ENCODE measurements at regions not wholly inside any gene's neighbourhood (a gene's known extent, or its start where the extent isn't known, plus 50 kb on each side); places are given as distances from the start of the nearest gene placed in this dataset.
A peak's percentile ranks its signal among the peaks of the same experiment; 100 is the strongest.

DNA sequence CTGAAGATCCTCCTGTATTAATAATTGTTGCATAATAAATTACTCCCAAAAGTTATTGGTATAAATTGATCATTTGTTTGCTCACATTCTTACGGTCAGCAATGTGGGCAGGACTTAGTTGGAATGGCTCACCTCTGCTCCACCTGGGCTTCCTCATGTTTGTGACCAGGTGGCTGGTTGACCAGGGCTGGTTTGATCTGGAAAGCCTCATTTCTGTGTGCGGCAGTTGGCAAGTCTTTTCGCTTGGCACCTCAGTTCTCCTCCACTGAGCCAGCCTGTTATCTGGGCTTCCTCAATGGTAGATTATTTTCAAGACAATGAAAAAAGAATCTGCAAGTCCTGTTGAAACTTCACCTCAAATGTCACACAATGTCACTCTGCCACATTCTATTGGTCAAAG, 301.1 kb downstream of the TBL1XR1 start:
- no peak for DNase-seq
- H3K36me3 ChIP-seq (ENCODE audit: control insufficient read depth, insufficient read depth, low read length): no peaks in the 10 kb centered on the region
- no peak overlapping the region for H3K4me3 ChIP-seq (ENCODE audit: insufficient read depth, low read depth, low read length, poor library complexity, severe bottlenecking)
- no peaks in the 10 kb centered on the region for H3K9me3 ChIP-seq (ENCODE audit: control insufficient read depth, low read length)
- H3K27ac ChIP-seq (ENCODE audit: insufficient read depth, low read length, poor library complexity, severe bottlenecking): no peak overlapping the region
- H3K27me3 ChIP-seq (replicated peaks; ENCODE audit: control insufficient read depth, insufficient read depth, low read length, poor library complexity, severe bottlenecking): no peaks in the 10 kb centered on the region
- H3K4me1 ChIP-seq (ENCODE audit: control insufficient read depth, insufficient read depth, low read length, poor library complexity, severe bottlenecking): no peaks in the 10 kb centered on the region

GRCh38 chr3:176879710-176880109, 317.6 kb downstream of the TBL1XR1 start:
- H3K27ac ChIP-seq (ENCODE audit: insufficient read depth, low read length, poor library complexity, severe bottlenecking): no peak overlapping the region
- H3K9me3 ChIP-seq (ENCODE audit: control insufficient read depth, low read length): no peaks in the 10 kb centered on the region
- no peaks in the 10 kb centered on the region for H3K36me3 ChIP-seq (ENCODE audit: control insufficient read depth, insufficient read depth, low read length)
- H3K4me1 ChIP-seq (ENCODE audit: control insufficient read depth, insufficient read depth, low read length, poor library complexity, severe bottlenecking): no peaks in the 10 kb centered on the region
- no peak for DNase-seq
- no peak overlapping the region for H3K4me3 ChIP-seq (ENCODE audit: insufficient read depth, low read depth, low read length, poor library complexity, severe bottlenecking)
- H3K27me3 ChIP-seq (replicated peaks; ENCODE audit: control insufficient read depth, insufficient read depth, low read length, poor library complexity, severe bottlenecking): no peaks in the 10 kb centered on the region

DNA sequence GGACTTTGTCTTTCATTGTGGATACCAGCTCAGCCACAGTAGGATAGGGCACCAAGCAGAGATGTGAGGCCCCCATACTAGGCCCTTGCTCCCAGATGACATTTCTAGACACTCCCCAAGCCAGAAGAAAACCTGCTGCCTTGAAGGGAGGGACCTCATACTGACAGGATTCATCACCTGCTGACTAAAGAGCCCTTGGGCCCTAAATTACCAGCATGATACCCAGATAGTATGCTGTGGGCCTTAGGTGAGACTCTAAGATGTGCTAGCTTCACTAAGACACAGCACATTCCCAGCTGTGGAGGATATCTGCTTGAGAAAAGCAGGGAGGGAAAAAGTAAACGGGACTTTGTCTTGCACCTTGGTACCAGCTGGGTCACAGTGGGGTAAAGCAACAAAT, 324.0 kb downstream of the TBL1XR1 start:
- no peaks in the 10 kb centered on the region for H3K4me1 ChIP-seq (ENCODE audit: control insufficient read depth, insufficient read depth, low read length, poor library complexity, severe bottlenecking)
- H3K4me3 ChIP-seq (ENCODE audit: insufficient read depth, low read depth, low read length, poor library complexity, severe bottlenecking): no peak overlapping the region
- no peaks in the 10 kb centered on the region for H3K9me3 ChIP-seq (ENCODE audit: control insufficient read depth, low read length)
- H3K36me3 ChIP-seq (ENCODE audit: control insufficient read depth, insufficient read depth, low read length): no peaks in the 10 kb centered on the region
- no peaks in the 10 kb centered on the region for H3K27me3 ChIP-seq (replicated peaks; ENCODE audit: control insufficient read depth, insufficient read depth, low read length, poor library complexity, severe bottlenecking)
- no peak overlapping the region for H3K27ac ChIP-seq (ENCODE audit: insufficient read depth, low read length, poor library complexity, severe bottlenecking)
- no peak for DNase-seq

GRCh38 chr3:176872771-176873209, 324.5 kb downstream of the TBL1XR1 start:
- no peaks in the 10 kb centered on the region for H3K4me1 ChIP-seq (ENCODE audit: control insufficient read depth, insufficient read depth, low read length, poor library complexity, severe bottlenecking)
- no peaks in the 10 kb centered on the region for H3K9me3 ChIP-seq (ENCODE audit: control insufficient read depth, low read length)
- DNase-seq: peak; percentile 4 to 30 (median 13)
- no peaks in the 10 kb centered on the region for H3K27me3 ChIP-seq (replicated peaks; ENCODE audit: control insufficient read depth, insufficient read depth, low read length, poor library complexity, severe bottlenecking)
- no peak overlapping the region for H3K4me3 ChIP-seq (ENCODE audit: insufficient read depth, low read depth, low read length, poor library complexity, severe bottlenecking)
- H3K27ac ChIP-seq (ENCODE audit: insufficient read depth, low read length, poor library complexity, severe bottlenecking): no peak overlapping the region
- no peaks in the 10 kb centered on the region for H3K36me3 ChIP-seq (ENCODE audit: control insufficient read depth, insufficient read depth, low read length)

- Histone ChIP-seq H3K27me3 (replicated peaks; ENCODE audit: control insufficient read depth, insufficient read depth, low read length, poor library complexity, severe bottlenecking) (no peaks in the 10 kb centered on the region), H3K4me3 (ENCODE audit: insufficient read depth, low read depth, low read length, poor library complexity, severe bottlenecking) (no peak overlapping the region), H3K4me1 (ENCODE audit: control insufficient read depth, insufficient read depth, low read length, poor library complexity, severe bottlenecking) (no peaks in the 10 kb centered on the region), H3K9me3 (ENCODE audit: control insufficient read depth, low read length) (no peaks in the 10 kb centered on the region), H3K27ac (ENCODE audit: insufficient read depth, low read length, poor library complexity, severe bottlenecking) (no peak overlapping the region), H3K36me3 (ENCODE audit: control insufficient read depth, insufficient read depth, low read length) (no peaks in the 10 kb centered on the region)
- no peak for DNase-seq
These were observed 326.8 kb downstream of the TBL1XR1 start for GRCh38 chr3:176870451-176870850.

DNA sequence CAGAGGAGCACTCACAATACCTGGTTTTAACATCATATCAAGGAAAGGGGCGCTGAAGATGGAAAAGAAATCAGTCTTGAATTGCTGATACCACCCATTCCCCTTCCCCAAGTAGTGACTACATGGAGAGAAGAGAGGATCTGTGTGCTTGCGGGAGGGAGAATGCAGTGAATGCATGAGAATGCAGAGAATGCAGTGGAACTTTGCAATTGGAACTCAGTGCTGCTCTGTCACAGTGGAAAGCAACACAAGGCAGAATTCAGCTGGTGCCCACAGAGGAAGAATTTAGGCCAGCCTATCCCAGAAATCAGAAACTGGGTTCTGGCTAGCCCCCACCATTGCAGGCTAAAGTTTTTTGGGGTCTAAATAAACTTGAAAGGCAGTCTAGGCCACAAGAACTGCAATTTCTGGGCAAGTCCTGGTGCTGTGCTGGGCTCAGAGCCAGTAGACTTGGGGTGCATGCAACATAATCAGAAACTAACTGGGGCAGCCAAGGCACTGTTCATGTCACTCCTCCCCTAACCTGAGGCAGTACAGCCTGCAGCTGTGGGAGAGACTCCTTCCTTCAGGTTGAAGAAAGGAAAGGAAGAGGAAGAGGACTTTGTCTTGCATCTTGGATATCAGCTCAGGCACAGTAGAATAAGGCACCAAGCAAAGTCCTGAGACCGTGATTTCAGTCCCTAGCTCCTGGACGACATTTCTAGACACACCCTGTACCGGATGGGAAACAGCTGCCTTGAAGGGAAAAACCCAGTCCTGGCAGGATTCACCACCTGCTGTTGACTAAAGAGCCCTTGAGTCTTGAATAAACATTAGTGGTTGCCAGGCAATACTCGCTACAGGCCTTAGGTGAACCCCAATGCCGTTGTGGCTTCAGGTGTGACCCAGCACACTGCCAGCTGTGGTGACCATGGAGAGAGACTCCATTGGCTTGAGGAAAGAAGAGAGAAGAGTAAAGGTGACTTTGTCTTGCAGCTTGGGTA, 329.3 kb downstream of the TBL1XR1 start:
- Histone ChIP-seq H3K36me3 (ENCODE audit: control insufficient read depth, insufficient read depth, low read length) (no peaks in the 10 kb centered on the region), H3K4me1 (ENCODE audit: control insufficient read depth, insufficient read depth, low read length, poor library complexity, severe bottlenecking) (no peaks in the 10 kb centered on the region), H3K27me3 (replicated peaks; ENCODE audit: control insufficient read depth, insufficient read depth, low read length, poor library complexity, severe bottlenecking) (no peaks in the 10 kb centered on the region), H3K27ac (ENCODE audit: insufficient read depth, low read length, poor library complexity, severe bottlenecking) (no peak overlapping the region), H3K9me3 (ENCODE audit: control insufficient read depth, low read length) (no peaks in the 10 kb centered on the region), H3K4me3 (ENCODE audit: insufficient read depth, low read depth, low read length, poor library complexity, severe bottlenecking) (no peak overlapping the region)
- DNase-seq: no peak

GRCh38 chr3:176861137-176861536, 336.1 kb downstream of the TBL1XR1 start:
- H3K4me3 ChIP-seq (ENCODE audit: insufficient read depth, low read depth, low read length, poor library complexity, severe bottlenecking): no peak overlapping the region
- DNase-seq: no peak
- no peak overlapping the region for H3K27ac ChIP-seq (ENCODE audit: insufficient read depth, low read length, poor library complexity, severe bottlenecking)
- no peaks in the 10 kb centered on the region for H3K4me1 ChIP-seq (ENCODE audit: control insufficient read depth, insufficient read depth, low read length, poor library complexity, severe bottlenecking)
- H3K36me3 ChIP-seq (ENCODE audit: control insufficient read depth, insufficient read depth, low read length): no peaks in the 10 kb centered on the region
- peaks cover 3% of the 10 kb centered on the region for H3K27me3 ChIP-seq (replicated peaks; ENCODE audit: control insufficient read depth, insufficient read depth, low read length, poor library complexity, severe bottlenecking)
- H3K9me3 ChIP-seq (ENCODE audit: control insufficient read depth, low read length): no peaks in the 10 kb centered on the region

DNA sequence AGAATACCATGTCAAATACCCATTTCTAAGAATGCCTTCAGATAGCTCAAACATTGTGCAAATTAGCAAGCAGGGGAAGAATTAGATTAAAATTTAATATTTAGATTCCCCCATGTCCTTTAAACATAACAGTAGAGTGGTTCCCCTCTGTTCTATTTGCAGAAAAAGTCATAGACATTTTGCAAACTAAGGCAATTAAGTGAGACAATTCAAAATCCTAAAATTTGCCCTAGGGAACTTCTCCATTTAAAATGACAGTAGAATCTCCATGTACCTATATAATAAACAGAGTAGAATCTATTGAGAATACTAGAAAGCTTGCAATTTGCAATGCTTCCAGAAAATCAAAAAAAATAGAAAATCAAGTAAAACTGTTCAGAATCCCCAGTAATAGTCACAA, 340.6 kb downstream of the TBL1XR1 start:
- Histone ChIP-seq H3K4me3 (ENCODE audit: insufficient read depth, low read depth, low read length, poor library complexity, severe bottlenecking) (no peak overlapping the region), H3K4me1 (ENCODE audit: control insufficient read depth, insufficient read depth, low read length, poor library complexity, severe bottlenecking) (no peaks in the 10 kb centered on the region), H3K9me3 (ENCODE audit: control insufficient read depth, low read length) (no peaks in the 10 kb centered on the region), H3K27me3 (replicated peaks; ENCODE audit: control insufficient read depth, insufficient read depth, low read length, poor library complexity, severe bottlenecking) (peaks cover 3% of the 10 kb centered on the region), H3K27ac (ENCODE audit: insufficient read depth, low read length, poor library complexity, severe bottlenecking) (no peak overlapping the region), H3K36me3 (ENCODE audit: control insufficient read depth, insufficient read depth, low read length) (no peaks in the 10 kb centered on the region)
- DNase-seq: no peak

GRCh38 chr3:176855901-176856486, 341.3 kb downstream of the TBL1XR1 start:
- no peak for DNase-seq
- Histone ChIP-seq H3K4me3 (ENCODE audit: insufficient read depth, low read depth, low read length, poor library complexity, severe bottlenecking) (no peak overlapping the region), H3K27me3 (replicated peaks; ENCODE audit: control insufficient read depth, insufficient read depth, low read length, poor library complexity, severe bottlenecking) (peaks cover 3% of the 10 kb centered on the region)

GRCh38 chr3:176855213-176855612, 342.1 kb downstream of the TBL1XR1 start:
- H3K4me1 ChIP-seq (ENCODE audit: control insufficient read depth, insufficient read depth, low read length, poor library complexity, severe bottlenecking): no peaks in the 10 kb centered on the region
- no peak overlapping the region for H3K27ac ChIP-seq (ENCODE audit: insufficient read depth, low read length, poor library complexity, severe bottlenecking)
- H3K36me3 ChIP-seq (ENCODE audit: control insufficient read depth, insufficient read depth, low read length): no peaks in the 10 kb centered on the region
- no peak for DNase-seq
- H3K4me3 ChIP-seq (ENCODE audit: insufficient read depth, low read depth, low read length, poor library complexity, severe bottlenecking): no peak overlapping the region
- H3K9me3 ChIP-seq (ENCODE audit: control insufficient read depth, low read length): no peaks in the 10 kb centered on the region
- H3K27me3 ChIP-seq (replicated peaks; ENCODE audit: control insufficient read depth, insufficient read depth, low read length, poor library complexity, severe bottlenecking): peaks cover under 1% of the 10 kb centered on the region

More at GRCh38 chr3:176855901-176856486, 341.3 kb downstream of the TBL1XR1 start:
- Histone ChIP-seq H3K36me3 (ENCODE audit: control insufficient read depth, insufficient read depth, low read length) (no peaks in the 10 kb centered on the region), H3K27ac (ENCODE audit: insufficient read depth, low read length, poor library complexity, severe bottlenecking) (no peak overlapping the region), H3K4me1 (ENCODE audit: control insufficient read depth, insufficient read depth, low read length, poor library complexity, severe bottlenecking) (no peaks in the 10 kb centered on the region), H3K9me3 (ENCODE audit: control insufficient read depth, low read length) (no peaks in the 10 kb centered on the region)
